GM12892 (cell line): ENCODE measurements at regions not wholly inside any gene's neighbourhood (a gene's known extent, or its start where the extent isn't known, plus 50 kb on each side); places are given as distances from the start of the nearest gene placed in this dataset.

Source experiments
- DNase-seq: peaks from one replicate; pipeline ENCODE4 v3.0.0; 2011; ENCODE audit not compliant: insufficient read length
- FAIRE-seq: peaks from 2 replicates; lab custom pipeline; 2011; peaks lifted over from hg19 to GRCh38; lab: Jason Lieb, UNC
- POLR2A ChIP-seq: IDR thresholded peaks from 2 replicates; pipeline ENCODE4 v1.6.1; 2011; ENCODE audit warnings: low read depth, low read length, control low read depth
- POLR2AphosphoS5 ChIP-seq: IDR thresholded peaks from 2 replicates; pipeline ENCODE4 v1.6.1; 2011; ENCODE audit warnings: low read depth, low read length, control low read depth
- TAF1 ChIP-seq: IDR thresholded peaks from 2 replicates; pipeline ENCODE4 v1.6.1; 2011; ENCODE audit warnings: low read depth, mild to moderate bottlenecking, control low read depth, low read length, borderline replicate concordance

DNA sequence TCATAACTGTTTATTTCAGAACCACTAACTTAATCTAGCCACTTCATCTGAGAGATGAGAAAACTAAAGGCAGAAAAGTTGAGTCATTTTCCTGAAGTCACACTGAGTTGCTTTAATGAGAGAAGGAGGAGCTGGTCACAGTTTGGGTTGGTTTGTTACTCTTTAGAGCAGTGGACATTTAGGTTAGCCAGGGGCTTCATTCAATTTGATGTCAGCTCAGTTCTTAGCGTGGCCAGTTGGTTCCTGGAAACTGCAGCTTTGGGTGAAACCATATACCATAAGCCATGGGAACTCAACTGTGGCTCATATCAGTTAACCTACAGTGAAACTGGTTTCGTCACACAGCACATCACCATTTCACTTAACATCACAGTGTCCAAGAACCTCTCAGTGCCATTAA, 59.2 kb upstream of the ADORA2B start:
- DNase-seq: no peak
- TF ChIP-seq POLR2A: no peak
- no peak for TF ChIP-seq POLR2AphosphoS5
- TF ChIP-seq TAF1: no peak
- FAIRE-seq: no peak

DNA sequence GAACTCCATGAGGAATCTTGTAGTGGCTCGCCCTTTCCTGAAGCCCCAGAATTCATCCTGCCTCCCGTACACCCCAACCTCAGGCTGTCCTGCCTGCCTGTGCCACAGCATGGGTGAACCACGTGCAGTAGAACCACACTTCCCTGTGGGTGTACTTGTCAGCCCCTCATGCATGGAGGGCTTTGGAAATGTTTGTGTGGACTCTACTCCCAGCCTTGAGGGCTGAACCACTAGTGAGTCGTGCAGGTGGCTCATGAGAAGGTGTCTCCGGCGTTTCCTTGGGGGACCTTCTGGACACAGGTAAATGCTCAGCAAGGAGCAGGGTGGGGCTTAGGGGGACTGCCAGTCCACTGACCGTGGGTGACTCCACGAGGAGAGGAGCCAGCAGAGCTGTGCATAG, 58.7 kb upstream of the ADORA2B start:
- TF ChIP-seq POLR2A (no peak), TAF1 (no peak), POLR2AphosphoS5 (no peak)
- no peak for FAIRE-seq

DNA sequence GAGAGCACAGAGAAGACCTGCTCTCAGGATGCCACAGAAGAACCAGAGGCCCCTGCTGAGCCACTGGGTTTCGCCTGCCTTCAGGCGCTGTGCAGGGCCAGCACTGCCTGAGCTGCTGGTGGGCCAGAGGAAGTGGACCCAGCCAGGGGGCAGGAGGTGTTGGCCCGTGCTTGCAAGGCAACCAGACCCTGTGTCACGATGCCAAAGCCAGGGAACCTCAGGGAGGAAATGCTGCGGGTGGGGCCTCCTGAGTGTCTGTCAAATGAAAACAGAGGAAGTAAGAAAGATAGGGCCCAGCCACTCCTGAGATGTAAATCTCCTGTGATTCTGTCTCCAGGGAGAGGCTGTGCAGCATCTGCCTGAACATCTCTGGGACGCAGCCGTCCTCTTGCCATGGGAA, 58.1 kb upstream of the ADORA2B start:
- FAIRE-seq (no peak), DNase-seq (no peak)
- TF ChIP-seq POLR2AphosphoS5 (no peak), POLR2A (no peak), TAF1 (no peak)

More for the DNA sequence above, 58.7 kb upstream of the ADORA2B start:
- DNase-seq: no peak

DNA sequence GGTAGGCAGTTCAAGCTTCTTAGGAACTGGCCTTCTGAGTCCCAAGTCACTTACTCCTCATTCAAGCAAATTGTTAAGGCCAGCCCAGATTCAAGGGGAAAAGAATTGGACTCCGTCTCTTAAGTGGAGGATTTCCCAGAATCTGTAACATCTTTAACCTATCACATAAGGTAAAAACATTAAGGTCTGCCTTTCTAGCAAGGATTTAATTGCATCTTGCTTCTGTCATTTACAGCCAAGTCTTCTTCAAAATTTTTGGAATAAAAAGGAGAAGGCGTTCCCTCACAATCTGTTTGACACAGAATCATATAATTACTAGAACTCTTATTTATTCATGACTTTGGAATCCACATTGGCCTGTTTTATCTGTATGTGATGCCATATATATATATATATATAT, 56.5 kb upstream of the ADORA2B start:
- no peak for TF ChIP-seq TAF1
- TF ChIP-seq POLR2A: no peak
- TF ChIP-seq POLR2AphosphoS5: no peak
- FAIRE-seq: no peak
- no peak for DNase-seq

DNA sequence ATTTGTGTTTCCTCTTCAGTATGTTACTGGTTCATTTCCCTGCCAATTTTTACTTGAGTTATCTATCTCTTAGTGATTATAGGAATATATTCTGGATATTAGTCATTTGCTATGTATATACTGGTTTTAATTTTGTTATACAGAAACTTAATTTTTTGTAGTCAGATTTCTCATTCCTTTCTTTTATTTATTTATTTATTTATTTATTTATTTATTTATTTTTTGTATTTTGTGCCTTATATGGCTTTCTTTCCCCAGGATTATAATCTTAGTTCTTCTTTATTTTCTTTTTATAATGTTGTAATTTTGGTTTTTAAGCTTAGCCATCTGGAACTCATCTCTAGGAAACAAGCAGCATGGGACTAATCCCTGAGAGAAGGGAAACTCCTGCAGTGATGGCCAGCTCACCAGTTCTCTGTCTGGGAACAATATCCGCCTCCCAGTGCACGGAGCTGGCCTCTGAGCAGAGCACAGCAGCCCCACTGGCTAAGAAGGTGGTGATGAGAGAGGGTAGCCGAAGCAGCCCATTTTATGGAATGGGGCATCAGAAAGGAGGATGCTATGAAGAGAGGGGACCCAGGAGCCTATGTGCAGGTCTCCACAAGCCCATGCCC, 54.5 kb upstream of the ADORA2B start:
- no peak for FAIRE-seq
- TF ChIP-seq TAF1 (no peak), POLR2AphosphoS5 (no peak), POLR2A (no peak)
- DNase-seq: no peak

DNA sequence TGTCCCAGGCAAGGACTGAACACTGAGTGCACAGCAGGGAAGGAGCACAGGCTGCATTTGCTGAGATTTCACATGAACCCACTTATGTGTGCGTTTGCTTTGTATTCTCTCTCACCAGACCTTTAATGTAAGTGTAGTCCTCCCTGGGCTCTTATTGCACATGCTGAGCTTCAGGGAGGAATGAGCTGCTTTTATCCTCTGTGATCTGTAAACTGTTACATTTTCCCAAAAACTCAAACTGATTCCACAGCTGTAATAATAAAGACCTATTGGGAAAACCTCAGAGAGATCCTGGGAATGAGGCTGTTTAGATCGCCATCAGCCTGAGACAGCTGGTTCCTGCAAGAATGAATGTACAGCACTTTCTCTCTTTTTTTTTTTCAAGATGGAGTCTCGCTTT, 53.6 kb upstream of the ADORA2B start:
- FAIRE-seq (no peak), DNase-seq (no peak)
- TF ChIP-seq POLR2AphosphoS5 (no peak), POLR2A (no peak), TAF1 (no peak)

DNA sequence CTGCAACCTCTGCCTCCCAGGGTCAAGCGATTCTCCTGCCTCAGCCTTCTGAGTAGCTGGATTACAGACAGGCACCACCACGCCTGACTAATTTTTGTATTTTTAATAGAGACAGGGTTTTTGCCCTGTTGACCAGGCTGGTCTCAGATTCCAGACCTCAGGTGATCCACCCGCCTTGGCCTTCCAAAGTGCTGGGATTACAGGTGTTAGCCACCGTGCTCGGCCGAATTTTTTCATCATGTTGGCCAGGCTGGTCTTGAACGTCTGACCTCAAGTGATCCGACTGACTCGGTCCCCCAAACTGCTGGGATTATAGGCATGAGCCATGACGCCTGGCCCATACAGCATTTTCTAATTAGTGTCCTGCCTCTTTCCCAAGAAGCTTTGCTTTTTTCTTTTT, 52.7 kb upstream of the ADORA2B start:
- no peak for TF ChIP-seq POLR2AphosphoS5
- TF ChIP-seq TAF1: no peak
- no peak for TF ChIP-seq POLR2A
- FAIRE-seq (no peak), DNase-seq (no peak)

DNA sequence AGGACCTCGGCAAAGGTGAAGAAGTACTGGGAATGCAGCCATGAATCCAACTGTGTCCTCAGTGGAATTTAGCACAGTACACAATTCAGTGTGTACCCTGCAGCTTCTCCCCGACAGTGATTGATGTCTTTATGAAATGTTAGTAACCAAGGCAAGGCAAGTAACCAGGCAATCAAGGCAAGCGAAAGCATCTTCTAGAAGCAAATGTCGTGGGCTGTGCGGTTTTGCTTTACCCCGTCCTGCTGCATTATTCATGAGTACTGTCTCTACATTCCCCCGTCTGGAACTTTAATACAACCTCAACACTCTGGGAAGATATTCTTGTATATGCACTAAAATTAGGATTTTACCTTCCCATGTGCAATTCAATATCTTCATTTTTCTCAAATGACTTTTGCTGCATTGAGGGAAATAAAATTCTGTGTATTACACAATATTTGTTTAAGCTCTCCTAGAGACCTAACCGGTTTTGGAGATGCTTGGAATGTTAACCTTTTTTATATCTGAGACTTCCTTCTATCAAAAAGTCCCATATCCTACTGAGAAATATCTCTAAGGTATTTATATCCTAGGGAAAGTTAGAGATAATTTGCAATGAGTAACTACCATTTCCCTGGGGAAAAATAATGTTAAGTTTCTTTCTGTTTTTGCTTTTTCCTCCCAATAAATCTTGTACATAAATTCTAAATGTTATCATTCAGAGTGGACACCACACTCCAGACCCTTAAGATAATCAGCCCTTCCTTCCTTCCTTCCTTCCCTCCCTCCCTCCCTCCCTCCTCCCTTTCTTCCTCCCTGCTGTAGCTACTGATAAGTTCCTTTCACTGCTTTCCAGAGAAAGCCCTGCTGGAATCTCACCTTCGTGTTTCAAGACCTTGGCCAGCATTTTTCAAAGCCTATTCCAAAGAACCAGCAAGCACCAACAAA, 51.9 kb upstream of the ADORA2B start:
- FAIRE-seq: no peak

DNA sequence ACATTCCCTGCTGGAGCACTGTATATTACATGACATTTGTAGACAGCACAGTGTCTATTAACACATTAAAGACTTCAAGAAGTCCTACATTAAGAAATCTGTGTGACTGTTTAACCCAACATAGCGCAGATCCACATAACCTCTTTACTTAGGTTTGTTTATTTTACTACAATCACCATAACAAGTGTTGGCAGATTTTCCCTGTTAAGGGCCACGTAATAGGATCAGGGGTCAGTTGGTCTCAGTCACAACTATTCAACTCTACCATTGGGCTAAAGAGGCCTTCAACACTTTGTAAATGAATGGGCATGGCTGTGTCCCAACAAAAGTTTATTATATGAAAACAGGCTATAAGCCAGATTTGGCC, 51.3 kb upstream of the ADORA2B start:
- DNase-seq: no peak
- FAIRE-seq: no peak
- TF ChIP-seq POLR2A (no peak), TAF1 (no peak), POLR2AphosphoS5 (no peak)

More for the DNA sequence above, 51.9 kb upstream of the ADORA2B start:
- no peak for DNase-seq
- no peak for TF ChIP-seq TAF1
- no peak for TF ChIP-seq POLR2A
- TF ChIP-seq POLR2AphosphoS5: no peak

DNA sequence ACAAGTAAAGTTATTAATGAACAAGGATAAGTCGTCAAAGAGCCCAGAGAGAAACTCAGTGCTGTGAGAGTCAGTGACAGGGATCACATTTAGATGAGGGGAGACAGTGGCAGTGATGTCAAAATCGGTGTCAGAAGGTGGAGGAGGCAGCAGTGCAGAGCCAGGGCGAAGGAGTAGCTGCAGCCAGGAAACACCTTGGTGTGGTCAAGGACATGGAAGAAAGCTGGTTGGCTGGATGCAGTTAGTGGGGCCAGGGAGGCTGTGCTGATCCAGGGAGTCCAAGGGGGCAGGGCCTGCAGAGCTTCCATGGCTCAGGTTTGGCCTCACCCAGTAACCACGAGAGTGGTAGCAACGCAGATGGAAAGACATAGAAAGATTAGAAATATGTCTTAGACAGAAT, 50.7 kb upstream of the ADORA2B start:
- DNase-seq: no peak
- TF ChIP-seq TAF1: no peak
- TF ChIP-seq POLR2A: no peak
- no peak for TF ChIP-seq POLR2AphosphoS5
- no peak for FAIRE-seq

DNA sequence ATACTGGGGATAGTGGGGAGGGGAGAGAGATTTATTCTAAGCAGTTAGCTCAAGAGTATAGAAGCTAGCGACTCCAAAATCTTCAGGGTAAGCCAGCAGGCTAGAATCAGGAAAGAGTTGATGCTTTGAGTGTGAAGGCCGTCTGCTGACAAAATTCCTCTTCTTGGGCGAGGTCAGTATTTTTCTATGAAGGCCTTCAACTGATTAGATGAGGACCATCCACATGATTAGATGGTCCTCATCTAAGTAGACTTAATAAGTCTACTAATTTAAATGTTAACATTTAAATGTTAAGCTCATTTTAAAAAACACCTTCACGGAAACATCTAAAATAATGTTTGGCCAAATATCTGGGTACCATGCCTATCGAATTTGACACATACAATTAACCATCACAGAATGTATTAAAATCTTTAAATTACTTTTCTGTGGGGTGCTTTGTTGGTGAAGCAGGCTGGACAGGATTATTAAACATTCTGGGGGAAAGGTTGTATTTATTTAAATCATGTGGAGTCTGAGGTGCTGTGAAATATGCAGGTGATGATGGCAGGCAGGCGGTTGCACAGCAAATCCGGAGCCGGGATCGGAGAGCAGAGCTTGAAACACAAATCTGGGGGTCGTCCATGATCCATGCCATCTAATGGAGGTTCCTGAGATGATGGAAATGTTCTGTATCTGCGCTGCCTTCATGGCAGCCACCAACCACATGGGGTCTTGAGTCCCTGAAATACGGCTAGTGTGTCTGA, 49.8 kb upstream of the ADORA2B start:
- TF ChIP-seq TAF1 (no peak), POLR2A (no peak), POLR2AphosphoS5 (no peak)
- DNase-seq: no peak
- FAIRE-seq: no peak
